Osteoblast (primary cell): ENCODE measurements at regions not wholly inside any gene's neighbourhood (a gene's known extent, or its start where the extent isn't known, plus 50 kb on each side); places are given as distances from the start of the nearest gene placed in this dataset.

ENCODE experiments used
- DNase-seq: peaks from one replicate; pipeline ENCODE4 v3.0.0; 2011; ENCODE audit warnings: low spot score, mixed read lengths; ENCODE audit not compliant: insufficient read length; ENCODE audit errors: missing footprints
- H2AFZ ChIP-seq: 2 replicates; pipeline ENCODE4 v1.6.0; 2011; ENCODE audit warnings: mild to moderate bottlenecking, low read length
- H3K27ac ChIP-seq: 2 replicates; pipeline ENCODE4 v1.5.1; 2011; ENCODE audit warnings: mild to moderate bottlenecking, low read depth, low read length, moderate library complexity
- H3K27me3 ChIP-seq: 2 replicates; pipeline ENCODE4 v1.6.0; 2012; ENCODE audit warnings: mild to moderate bottlenecking, control low read depth, inconsistent platforms, low read length, moderate library complexity; ENCODE audit not compliant: insufficient read depth
- H3K36me3 ChIP-seq: 2 replicates; pipeline ENCODE4 v1.5.1; 2011; ENCODE audit warnings: mild to moderate bottlenecking, low read length, control low read depth, moderate library complexity; ENCODE audit not compliant: insufficient read depth
- H3K4me1 ChIP-seq: 2 replicates; pipeline ENCODE4 v1.5.1; 2011; ENCODE audit warnings: mild to moderate bottlenecking, low read length, control low read depth, moderate library complexity; ENCODE audit not compliant: insufficient read depth
- H3K4me2 ChIP-seq: 2 replicates; pipeline ENCODE4 v1.6.0; 2011; ENCODE audit warnings: mild to moderate bottlenecking, low read length; ENCODE audit not compliant: insufficient read depth
- H3K4me3 ChIP-seq: fragments of 200-600 bp; sonication (generic); 3 replicates; pipeline ENCODE4 v1.5.1; 2012; ENCODE audit warnings: mild to moderate bottlenecking, low read length, inconsistent platforms; ENCODE audit not compliant: insufficient read depth
- H3K79me2 ChIP-seq: 2 replicates; pipeline ENCODE4 v1.6.0; 2012; ENCODE audit warnings: mild to moderate bottlenecking, low read length, control low read depth, inconsistent platforms; ENCODE audit not compliant: insufficient read depth
- H3K9me3 ChIP-seq: 2 replicates; pipeline ENCODE4 v1.5.1; 2011; ENCODE audit warnings: low read depth, low read length, control low read depth
- H4K20me1 ChIP-seq: 2 replicates; pipeline ENCODE4 v1.6.0; 2012; ENCODE audit warnings: mild to moderate bottlenecking, low read length, control low read depth; ENCODE audit not compliant: insufficient read depth
- CTCF ChIP-seq: IDR thresholded peaks from 2 replicates; pipeline ENCODE4 v1.5.1; 2011; ENCODE audit warnings: mild to moderate bottlenecking, low read depth, low read length, moderate library complexity; ENCODE audit errors: extremely low read depth

GRCh38 chr6:21529431-21529830 is 64.1 kb upstream of the SOX4 start:
- no peak for TF ChIP-seq CTCF
- no peaks in the 10 kb centered on the region for H3K27me3 ChIP-seq

GRCh38 chr6:21531393-21531792 is 62.2 kb upstream of the SOX4 start:
- Histone ChIP-seq H3K27ac (no peak overlapping the region), H3K4me2 (no peak overlapping the region), H3K79me2 (no peaks in the 10 kb centered on the region), H2AFZ (no peak overlapping the region), H3K27me3 (no peaks in the 10 kb centered on the region), H4K20me1 (no peaks in the 10 kb centered on the region), H3K4me1 (no peaks in the 10 kb centered on the region), H3K4me3 (no peak overlapping the region), H3K9me3 (no peaks in the 10 kb centered on the region), H3K36me3 (no peaks in the 10 kb centered on the region)
- DNase-seq, result no peak
- TF ChIP-seq CTCF, result no peak

More at GRCh38 chr6:21529431-21529830, 64.1 kb upstream of the SOX4 start:
- no peak overlapping the region for H3K27ac ChIP-seq
- H3K9me3 ChIP-seq, result no peaks in the 10 kb centered on the region
- no peaks in the 10 kb centered on the region for H4K20me1 ChIP-seq
- H3K4me3 ChIP-seq, result no peak overlapping the region
- H3K4me2 ChIP-seq, result no peak overlapping the region
- H2AFZ ChIP-seq, result no peak overlapping the region
- H3K4me1 ChIP-seq, result no peaks in the 10 kb centered on the region
- H3K79me2 ChIP-seq, result no peaks in the 10 kb centered on the region
- DNase-seq, result no peak
- H3K36me3 ChIP-seq, result no peaks in the 10 kb centered on the region

GRCh38 chr6:21533678-21534077 is 59.9 kb upstream of the SOX4 start:
- TF ChIP-seq CTCF, result no peak
- Histone ChIP-seq H3K36me3 (no peaks in the 10 kb centered on the region), H3K4me1 (peaks cover 4% of the 10 kb centered on the region), H3K9me3 (no peaks in the 10 kb centered on the region), H4K20me1 (no peaks in the 10 kb centered on the region), H2AFZ (no peak overlapping the region), H3K4me3 (no peak overlapping the region), H3K27me3 (no peaks in the 10 kb centered on the region), H3K4me2 (no peak overlapping the region), H3K79me2 (no peaks in the 10 kb centered on the region), H3K27ac (no peak overlapping the region)
- DNase-seq, result no peak

GRCh38 chr6:21536280-21536766 is 57.2 kb upstream of the SOX4 start:
- no peak overlapping the region for H2AFZ ChIP-seq
- no peaks in the 10 kb centered on the region for H4K20me1 ChIP-seq
- no peaks in the 10 kb centered on the region for H3K9me3 ChIP-seq
- no peaks in the 10 kb centered on the region for H3K36me3 ChIP-seq
- H3K4me1 ChIP-seq, result peaks cover 4% of the 10 kb centered on the region
- no peaks in the 10 kb centered on the region for H3K79me2 ChIP-seq
- H3K27ac ChIP-seq, result no peak overlapping the region
- no peaks in the 10 kb centered on the region for H3K27me3 ChIP-seq
- no peak overlapping the region for H3K4me2 ChIP-seq
- DNase-seq, result no peak
- H3K4me3 ChIP-seq, result no peak overlapping the region
- TF ChIP-seq CTCF, result no peak
